ENCODE measurements at regions not wholly inside any gene's neighbourhood (a gene's known extent, or its start where the extent isn't known, plus 50 kb on each side); places are given as distances from the start of the nearest gene placed in this dataset.

GRCh38 chr7:27464970-27465369, 197.7 kb downstream of the HIBADH start:
- TF ChIP-seq CTCF (conservative IDR thresholded peaks at IDR 0.05 in 1 of 2, IDR thresholded peaks at IDR 0.05 in 1 of 2; ENCODE audit: extremely low read depth in 1 of 2, insufficient read depth in 1 of 2, low read depth in 1 of 2, low read length in 2 of 2) (no peak), EZH2 (IDR thresholded peaks at IDR 0.05; ENCODE audit: borderline replicate concordance, low read length) (no peak)
